ENCODE measurements at regions not wholly inside any gene's neighbourhood (a gene's known extent, or its start where the extent isn't known, plus 50 kb on each side); places are given as distances from the start of the nearest gene placed in this dataset.

DNA sequence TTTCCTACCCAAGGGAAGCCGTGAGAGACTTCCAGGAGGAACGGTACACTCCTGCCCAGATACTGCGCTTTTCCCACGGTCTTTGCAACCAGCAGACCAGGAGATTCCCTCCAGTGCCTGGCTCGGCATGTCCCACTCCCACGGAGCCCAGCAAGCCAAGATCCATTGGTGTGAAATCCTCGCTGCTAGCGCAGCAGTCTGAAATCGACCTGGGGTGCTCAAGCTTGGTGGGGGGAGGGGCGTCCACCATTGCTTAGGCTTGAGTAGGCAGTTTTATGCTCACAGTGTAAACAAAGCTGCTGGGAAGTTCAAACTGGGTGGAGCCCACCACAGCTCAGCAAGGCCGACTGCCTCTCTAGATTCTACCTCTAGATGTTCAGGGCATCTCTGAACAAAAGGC lies 284.8 kb upstream of the FGF13 start (continued):
- no peak for TF ChIP-seq RBM39 (IDR thresholded peaks at IDR 0.05; ENCODE audit: low read depth, low read length, poor library complexity, severe bottlenecking)
- TF ChIP-seq SRSF4 (IDR thresholded peaks at IDR 0.05; ENCODE audit: low read depth, low read length, poor library complexity, severe bottlenecking): no peak
- TF ChIP-seq, protein P1, sequence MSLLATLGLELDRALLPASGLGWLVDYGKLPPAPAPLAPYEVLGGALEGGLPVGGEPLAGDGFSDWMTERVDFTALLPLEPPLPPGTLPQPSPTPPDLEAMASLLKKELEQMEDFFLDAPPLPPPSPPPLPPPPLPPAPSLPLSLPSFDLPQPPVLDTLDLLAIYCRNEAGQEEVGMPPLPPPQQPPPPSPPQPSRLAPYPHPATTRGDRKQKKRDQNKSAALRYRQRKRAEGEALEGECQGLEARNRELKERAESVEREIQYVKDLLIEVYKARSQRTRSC (CRISPR knock-in tag; IDR thresholded peaks at IDR 0.05; ENCODE audit: low read depth): no peak
- TF ChIP-seq FOXK1 (CRISPR knock-in tag; IDR thresholded peaks at IDR 0.05; ENCODE audit: borderline replicate concordance, low read depth): no peak
- TF ChIP-seq, protein P2, sequence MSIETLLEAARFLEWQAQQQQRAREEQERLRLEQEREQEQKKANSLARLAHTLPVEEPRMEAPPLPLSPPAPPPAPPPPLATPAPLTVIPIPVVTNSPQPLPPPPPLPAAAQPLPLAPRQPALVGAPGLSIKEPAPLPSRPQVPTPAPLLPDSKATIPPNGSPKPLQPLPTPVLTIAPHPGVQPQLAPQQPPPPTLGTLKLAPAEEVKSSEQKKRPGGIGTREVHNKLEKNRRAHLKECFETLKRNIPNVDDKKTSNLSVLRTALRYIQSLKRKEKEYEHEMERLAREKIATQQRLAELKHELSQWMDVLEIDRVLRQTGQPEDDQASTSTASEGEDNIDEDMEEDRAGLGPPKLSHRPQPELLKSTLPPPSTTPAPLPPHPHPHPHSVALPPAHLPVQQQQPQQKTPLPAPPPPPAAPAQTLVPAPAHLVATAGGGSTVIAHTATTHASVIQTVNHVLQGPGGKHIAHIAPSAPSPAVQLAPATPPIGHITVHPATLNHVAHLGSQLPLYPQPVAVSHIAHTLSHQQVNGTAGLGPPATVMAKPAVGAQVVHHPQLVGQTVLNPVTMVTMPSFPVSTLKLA (IDR thresholded peaks at IDR 0.05): no peak

DNA sequence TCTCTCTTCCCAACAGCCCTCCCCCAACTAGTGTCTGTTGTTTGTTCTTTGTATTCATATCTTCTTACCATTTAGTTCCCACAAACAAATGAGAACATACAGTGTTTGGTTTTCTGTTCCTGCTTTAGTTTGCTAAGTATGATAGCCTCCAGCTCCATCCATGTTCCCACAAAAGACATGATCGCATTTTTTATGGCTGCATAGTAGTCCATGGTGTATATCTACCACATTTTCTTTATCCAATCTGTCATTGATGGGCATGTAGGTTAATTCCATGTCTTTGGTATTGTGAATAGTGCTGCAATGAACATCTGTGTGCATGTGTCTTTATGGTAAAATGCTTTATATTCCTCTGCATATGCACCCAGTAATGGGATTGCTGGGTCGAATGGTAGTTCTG lies 283.9 kb upstream of the FGF13 start:
- Histone ChIP-seq H2AFZ (ENCODE audit: low read length) (no peak overlapping the region), H3K9ac (ENCODE audit: insufficient read depth, low read depth, low read length) (no peak overlapping the region), H3K79me2 (ENCODE audit: insufficient read depth, low read length) (no peaks in the 10 kb centered on the region), H4K20me1 (ENCODE audit: insufficient read depth, low read length) (no peaks in the 10 kb centered on the region), H3K36me3 (replicated peaks in 1 of 2; ENCODE audit: control insufficient read depth in 1 of 2, insufficient read depth in 2 of 2, low read length in 2 of 2) (no peaks in the 10 kb centered on the region), H3K4me2 (ENCODE audit: low read depth, low read length) (no peak overlapping the region), H3K4me1 (ENCODE audit: insufficient read depth, low read length) (no peaks in the 10 kb centered on the region), H3K27me3 (ENCODE audit: control insufficient read depth in 1 of 2, insufficient read depth in 2 of 2, low read length in 2 of 2) (no peaks in the 10 kb centered on the region), H3K9me3 (ENCODE audit: low read length) (peaks cover 11% of the 10 kb centered on the region), H3K4me3 (replicated peaks in 1 of 3; ENCODE audit: insufficient read depth in 1 of 3, low read depth in 2 of 3, low read length in 3 of 3) (no peak overlapping the region), H3K27ac (ENCODE audit: extremely low read length, insufficient read depth, low read length) (no peak overlapping the region)
- FAIRE-seq: no peak
- intact Hi-C loops (cut with micrococcal nuclease; ENCODE audit: unreplicated experiment) (no loop called here), in situ Hi-C loops (cut with HindIII; ENCODE audit: extremely low pct_ligation_motif_present, low pct_unique_long_range_greater_than_20kb) (no loop called here)
- no peak for DNase-seq (ENCODE audit: low spot score)
- CTCF ChIA-PET (ENCODE audit: low intra/inter-chr PET ratio, low total read pairs): no interaction called here
- ATAC-seq: no peak
- BruUV-seq (replicated peaks): no TSS peak
- WGBS (ENCODE audit: low lambda C conversion rate): 8% methylated on average over 1 of the region's 2 CpGs
- TF ChIP-seq ZSCAN22 (CRISPR knock-in tag; IDR thresholded peaks at IDR 0.05) (no peak), RXRB (CRISPR knock-in tag; IDR thresholded peaks at IDR 0.05; ENCODE audit: borderline replicate concordance) (no peak), ZNF737 (CRISPR knock-in tag; IDR thresholded peaks at IDR 0.05; ENCODE audit: borderline replicate concordance) (no peak), KLF9 (CRISPR knock-in tag; IDR thresholded peaks at IDR 0.05; ENCODE audit: low read depth) (no peak)
- TF ChIP-seq, protein P3, sequence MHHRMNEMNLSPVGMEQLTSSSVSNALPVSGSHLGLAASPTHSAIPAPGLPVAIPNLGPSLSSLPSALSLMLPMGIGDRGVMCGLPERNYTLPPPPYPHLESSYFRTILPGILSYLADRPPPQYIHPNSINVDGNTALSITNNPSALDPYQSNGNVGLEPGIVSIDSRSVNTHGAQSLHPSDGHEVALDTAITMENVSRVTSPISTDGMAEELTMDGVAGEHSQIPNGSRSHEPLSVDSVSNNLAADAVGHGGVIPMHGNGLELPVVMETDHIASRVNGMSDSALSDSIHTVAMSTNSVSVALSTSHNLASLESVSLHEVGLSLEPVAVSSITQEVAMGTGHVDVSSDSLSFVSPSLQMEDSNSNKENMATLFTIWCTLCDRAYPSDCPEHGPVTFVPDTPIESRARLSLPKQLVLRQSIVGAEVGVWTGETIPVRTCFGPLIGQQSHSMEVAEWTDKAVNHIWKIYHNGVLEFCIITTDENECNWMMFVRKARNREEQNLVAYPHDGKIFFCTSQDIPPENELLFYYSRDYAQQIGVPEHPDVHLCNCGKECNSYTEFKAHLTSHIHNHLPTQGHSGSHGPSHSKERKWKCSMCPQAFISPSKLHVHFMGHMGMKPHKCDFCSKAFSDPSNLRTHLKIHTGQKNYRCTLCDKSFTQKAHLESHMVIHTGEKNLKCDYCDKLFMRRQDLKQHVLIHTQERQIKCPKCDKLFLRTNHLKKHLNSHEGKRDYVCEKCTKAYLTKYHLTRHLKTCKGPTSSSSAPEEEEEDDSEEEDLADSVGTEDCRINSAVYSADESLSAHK (CRISPR knock-in tag; IDR thresholded peaks at IDR 0.05; ENCODE audit: borderline replicate concordance): no peak
- TF ChIP-seq, protein P4, sequence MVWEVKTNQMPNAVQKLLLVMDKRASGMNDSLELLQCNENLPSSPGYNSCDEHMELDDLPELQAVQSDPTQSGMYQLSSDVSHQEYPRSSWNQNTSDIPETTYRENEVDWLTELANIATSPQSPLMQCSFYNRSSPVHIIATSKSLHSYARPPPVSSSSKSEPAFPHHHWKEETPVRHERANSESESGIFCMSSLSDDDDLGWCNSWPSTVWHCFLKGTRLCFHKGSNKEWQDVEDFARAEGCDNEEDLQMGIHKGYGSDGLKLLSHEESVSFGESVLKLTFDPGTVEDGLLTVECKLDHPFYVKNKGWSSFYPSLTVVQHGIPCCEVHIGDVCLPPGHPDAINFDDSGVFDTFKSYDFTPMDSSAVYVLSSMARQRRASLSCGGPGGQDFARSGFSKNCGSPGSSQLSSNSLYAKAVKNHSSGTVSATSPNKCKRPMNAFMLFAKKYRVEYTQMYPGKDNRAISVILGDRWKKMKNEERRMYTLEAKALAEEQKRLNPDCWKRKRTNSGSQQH (CRISPR knock-in tag; IDR thresholded peaks at IDR 0.05; ENCODE audit: low read depth): no peak
- TF ChIP-seq, protein P5, sequence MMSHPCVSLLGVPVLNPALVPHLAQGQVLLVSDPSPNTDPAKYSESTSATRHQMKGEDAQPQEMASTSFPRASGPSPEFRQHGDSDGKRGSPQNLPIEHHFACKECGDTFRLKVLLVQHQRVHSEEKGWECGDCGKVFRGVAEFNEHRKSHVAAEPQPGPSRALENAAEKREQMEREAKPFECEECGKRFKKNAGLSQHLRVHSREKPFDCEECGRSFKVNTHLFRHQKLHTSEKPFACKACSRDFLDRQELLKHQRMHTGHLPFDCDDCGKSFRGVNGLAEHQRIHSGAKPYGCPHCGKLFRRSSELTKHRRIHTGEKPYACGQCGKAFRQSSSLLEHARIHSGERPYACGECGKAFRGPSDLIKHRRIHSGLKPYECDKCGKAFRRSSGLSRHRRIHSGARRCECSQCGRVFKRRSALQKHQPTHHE (CRISPR knock-in tag; IDR thresholded peaks at IDR 0.05; ENCODE audit: borderline replicate concordance): no peak
- TF ChIP-seq, protein P6, sequence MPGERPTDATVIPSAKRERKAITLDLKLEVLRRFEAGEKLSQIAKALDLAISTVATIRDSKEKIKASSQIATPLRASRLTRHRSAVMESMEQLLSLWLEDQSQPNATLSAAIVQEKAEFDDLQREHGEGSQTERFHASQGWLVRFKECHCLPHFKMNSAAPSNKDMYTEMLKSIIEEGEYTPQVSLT (CRISPR knock-in tag; IDR thresholded peaks at IDR 0.05; ENCODE audit: borderline replicate concordance, low read depth): no peak
- POLR2A ChIA-PET: no interaction called here

Data from HepG2 (cell line).